GDM1 (cell line): ENCODE measurements at regions not wholly inside any gene's neighbourhood (a gene's known extent, or its start where the extent isn't known, plus 50 kb on each side); places are given as distances from the start of the nearest gene placed in this dataset.
"Not testable (repeated sequence)": the region's sequence is repeated elsewhere in the genome, so short reads cannot be mapped to it uniquely, and the experiment has no call there.

Source experiments
- DNase-seq: peaks from one replicate; lab custom pipeline; 2025; lab: John Stamatoyannopoulos, UW

DNA sequence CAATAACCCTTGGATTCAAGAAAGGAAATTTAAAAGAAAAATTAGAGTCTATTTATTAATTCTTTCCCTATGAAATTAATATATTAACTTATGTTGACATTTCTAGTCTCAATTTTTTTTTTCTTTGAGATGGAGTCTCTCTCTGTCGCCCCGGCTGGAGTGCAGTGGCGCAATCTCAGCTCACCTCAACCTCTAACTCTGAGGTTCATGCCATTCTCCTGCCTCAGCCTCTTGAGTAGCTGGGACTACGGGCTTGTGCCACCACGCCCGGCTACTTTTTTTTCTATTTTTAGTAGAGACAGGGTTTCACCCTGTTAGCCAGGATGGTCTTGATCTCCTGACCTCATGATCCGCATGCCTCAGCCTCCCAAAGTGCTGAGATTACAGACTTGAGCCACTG is 411.7 kb upstream of the GRAMD2B start:
- DNase-seq, result not testable (repeated sequence)

DNA sequence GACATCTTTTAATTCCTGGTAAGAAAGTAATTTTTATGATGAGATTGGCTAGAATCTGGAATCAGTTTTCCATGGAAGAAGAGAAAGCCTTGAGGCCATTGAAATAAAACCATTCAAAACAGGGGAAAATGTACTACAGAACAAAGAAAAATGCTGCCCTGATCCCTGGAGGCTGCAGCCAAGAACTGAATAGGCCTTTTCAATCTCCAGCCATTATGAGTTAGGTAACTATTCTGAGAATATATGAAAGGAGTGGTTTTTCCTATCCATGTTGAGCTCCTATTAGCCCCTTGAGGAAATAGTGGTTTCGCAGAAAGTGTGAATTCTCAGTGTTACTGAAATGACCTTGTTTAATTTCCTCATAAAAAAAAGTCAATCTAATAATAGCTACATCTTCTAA is 408.5 kb upstream of the GRAMD2B start:
- no peak for DNase-seq

DNA sequence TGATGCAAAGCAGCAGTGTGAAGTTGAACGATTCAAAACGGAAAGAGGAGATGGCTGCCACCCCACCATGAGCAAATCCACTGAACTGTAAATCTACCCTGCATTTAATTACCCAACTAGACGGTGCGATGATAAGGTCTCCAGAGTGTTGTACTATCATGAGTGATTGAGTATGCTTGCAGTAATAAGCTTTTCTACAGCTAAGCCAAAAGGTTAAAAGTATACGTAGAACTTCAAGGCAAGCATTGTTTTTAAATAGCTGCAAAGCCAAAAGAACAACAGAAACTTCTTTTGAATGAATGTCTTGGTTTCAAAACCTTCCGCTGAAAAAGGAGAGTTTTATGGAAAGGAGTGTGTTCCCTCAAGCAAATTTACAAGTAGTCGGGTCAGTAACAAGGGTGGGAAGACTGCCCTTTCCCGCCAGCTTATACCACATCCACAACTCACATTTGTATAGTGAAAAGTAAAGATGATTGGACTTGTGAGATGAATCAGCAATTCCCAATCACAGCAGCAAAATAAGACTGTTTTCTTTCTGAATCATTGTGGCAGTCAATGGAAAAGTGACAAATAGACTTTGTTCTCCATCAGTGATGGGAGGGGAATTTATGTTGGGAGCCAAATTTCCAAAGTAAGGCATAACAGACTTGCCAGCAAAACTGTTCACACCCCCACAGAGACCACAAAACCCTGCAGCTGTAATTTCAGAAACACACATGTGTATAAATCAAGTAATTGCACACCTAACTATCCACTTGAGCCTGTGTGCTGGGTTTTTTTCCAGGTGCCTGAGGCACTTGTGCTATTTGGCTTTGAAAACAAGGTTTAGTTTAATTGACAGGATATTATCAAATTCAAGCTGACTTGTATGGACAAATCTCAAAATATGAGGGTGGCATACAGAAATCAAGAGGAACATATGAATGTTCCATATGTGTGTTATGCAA is 407.7 kb upstream of the GRAMD2B start:
- no peak for DNase-seq

DNA sequence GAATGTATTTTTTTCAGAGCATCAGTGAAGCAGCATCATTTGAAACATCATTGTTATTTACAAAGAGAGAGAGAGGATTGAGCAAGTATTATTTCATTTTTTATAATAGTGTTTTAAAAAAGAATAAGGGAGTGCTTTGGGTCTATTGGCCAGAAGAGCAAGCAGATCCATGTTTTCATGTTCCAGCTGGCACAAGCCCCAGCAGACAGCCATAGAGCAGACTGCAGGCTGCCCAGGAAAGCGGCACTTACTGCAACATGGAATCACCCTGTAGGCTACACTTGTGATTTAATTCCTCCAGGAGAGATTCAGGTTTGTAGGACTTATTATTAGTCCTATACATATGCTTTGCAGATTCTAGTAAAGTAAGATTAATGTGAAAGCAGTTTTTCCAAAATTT is 407.0 kb upstream of the GRAMD2B start:
- DNase-seq, result no peak

DNA sequence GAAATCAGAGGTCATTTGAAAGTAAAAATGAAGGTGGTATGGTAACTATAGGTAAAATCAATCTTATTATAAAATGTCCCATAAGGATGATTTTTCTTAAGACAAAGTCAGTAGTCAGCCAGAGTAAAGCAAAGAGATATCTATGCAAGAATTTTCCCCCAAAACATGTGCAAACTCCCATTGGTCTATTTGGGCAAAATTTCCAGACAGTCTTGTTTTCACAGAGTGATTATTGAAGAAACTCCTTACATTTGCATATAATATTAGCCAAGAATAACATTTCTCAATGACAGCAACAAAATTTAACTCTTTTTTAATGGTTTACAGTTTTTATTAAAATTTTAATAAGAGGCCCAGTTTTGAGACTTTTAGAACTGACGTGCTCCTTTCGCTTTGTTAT is 406.1 kb upstream of the GRAMD2B start:
- no peak for DNase-seq

DNA sequence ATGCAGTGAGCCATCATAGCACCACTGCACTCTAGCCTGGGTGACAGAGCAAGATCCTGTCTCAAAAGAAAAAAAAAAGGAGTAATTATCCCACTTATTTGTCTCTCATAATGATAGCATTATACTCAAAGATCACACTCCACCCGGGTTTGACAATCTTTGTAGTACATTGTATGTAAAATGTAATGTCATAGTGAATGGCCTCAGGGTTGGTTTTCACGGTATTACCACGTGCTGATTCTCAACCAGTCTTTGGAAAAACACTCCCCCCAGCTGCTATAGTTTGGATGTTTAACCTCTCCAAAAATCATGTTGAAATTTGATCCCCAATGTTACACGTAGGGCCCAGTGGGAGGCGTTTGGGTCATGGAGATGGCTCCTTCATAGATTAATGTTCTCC is 402.4 kb upstream of the GRAMD2B start:
- DNase-seq, result no peak

DNA sequence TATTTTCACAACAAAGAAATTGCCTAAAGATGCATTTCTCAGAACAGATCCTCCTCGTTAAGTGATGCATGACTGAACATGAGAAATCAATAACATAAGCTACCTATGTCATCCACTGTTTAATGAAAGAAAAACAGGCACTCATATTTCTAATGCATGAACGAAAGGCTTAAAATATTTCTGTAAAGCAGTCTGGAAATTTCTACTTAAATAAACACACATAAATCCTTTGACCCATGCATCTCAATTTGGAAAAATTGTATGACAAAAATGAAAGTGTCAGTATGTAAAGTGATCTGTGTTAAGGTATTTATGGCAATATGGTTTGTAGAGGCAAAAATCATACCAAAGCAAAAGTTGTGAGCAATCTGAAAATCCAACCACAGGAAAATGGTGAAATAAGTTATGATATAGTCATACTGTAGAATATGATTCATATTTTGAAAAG is 399.2 kb upstream of the GRAMD2B start:
- no peak for DNase-seq

DNA sequence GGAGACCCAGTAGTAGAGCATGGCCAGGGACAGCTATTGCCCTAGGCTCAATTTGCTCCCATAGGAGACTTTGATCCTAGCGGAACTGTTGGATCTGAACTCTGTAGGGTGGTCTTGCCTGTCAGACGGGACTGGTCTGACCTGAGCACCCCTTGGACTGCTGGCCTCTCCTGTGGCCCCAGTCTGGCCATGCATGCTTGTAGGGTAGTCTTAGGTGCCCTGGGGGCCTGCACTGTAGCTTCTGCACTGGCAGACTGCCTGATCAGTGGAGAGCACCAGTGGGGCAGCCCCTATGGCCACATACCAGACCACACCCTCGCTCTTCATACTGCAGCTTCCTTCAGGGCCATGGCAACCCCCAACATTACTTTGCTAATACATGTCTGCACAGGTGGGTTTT is 396.1 kb upstream of the GRAMD2B start:
- DNase-seq, result no peak

DNA sequence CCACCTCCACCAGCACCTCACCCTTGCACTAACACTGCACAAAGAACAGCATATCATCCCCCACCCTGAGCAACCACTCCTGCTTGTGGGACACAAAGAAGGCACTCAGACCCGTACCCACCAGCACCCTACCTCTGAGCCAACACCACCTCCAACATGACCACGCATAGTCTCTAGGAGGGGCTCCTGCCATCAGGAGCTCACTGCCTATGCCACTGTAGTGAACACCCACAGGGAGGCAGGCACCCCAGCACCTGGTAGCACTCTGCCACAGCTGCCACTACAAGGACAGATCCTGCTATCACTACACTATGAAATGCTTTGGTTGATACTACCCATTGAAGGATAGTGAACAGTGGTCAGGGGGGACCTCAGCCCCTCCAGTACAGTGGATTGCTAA is 395.6 kb upstream of the GRAMD2B start:
- DNase-seq, result no peak

DNA sequence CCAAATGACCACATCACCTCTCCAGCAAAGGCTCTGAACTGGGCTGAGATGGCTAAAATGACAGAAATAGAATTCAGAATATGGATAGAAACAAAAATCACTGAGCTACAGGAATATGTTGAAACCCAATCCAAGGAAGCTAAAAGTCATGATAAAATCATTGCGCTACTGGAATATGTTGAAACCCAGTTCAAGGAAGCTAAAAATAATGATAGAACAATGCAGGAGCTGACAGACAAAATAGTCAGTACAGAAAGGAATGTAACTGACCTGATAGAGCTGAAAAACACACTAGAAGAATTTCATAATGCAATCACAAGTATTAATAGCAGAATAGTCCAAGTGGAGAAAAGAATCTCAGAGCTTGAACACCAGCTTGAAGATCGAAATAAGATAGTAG is 394.9 kb upstream of the GRAMD2B start:
- no peak for DNase-seq

DNA sequence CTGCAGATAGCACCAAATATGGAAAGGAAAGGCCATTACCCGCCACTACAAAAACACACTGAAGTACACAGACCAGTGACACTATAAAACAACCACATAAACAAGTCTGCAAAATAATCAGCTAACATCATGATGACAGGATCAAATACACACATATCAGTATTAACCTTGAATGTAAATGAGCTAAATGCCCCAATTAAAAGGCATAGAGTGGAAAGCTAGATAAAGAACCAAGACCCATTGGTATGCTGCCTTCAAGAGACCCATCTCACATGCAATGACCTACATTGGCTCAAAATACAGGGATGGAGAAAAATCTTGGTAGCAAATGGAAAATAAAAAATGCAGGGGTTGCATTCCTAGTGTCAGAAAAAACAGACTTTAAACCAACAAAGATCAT is 393.9 kb upstream of the GRAMD2B start:
- not testable (repeated sequence) for DNase-seq

DNA sequence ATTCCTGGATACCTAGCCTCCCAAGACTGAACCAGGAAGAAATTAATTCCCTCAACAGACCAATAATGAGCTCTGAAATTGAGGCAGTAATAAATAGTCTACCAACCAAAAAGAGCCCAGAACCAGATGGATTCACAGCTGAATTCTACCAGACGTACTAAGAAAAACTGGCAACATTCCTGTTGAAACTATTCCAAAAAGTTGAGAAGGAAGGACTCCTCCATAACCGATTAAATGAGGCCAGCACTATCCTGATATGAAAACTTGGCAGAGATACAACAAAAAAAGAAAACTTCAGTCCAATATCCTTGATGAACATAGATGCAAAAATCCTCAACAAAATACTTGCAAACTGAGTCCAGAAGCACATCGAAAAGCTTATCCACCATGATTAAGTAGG is 392.5 kb upstream of the GRAMD2B start:
- DNase-seq, result no peak

DNA sequence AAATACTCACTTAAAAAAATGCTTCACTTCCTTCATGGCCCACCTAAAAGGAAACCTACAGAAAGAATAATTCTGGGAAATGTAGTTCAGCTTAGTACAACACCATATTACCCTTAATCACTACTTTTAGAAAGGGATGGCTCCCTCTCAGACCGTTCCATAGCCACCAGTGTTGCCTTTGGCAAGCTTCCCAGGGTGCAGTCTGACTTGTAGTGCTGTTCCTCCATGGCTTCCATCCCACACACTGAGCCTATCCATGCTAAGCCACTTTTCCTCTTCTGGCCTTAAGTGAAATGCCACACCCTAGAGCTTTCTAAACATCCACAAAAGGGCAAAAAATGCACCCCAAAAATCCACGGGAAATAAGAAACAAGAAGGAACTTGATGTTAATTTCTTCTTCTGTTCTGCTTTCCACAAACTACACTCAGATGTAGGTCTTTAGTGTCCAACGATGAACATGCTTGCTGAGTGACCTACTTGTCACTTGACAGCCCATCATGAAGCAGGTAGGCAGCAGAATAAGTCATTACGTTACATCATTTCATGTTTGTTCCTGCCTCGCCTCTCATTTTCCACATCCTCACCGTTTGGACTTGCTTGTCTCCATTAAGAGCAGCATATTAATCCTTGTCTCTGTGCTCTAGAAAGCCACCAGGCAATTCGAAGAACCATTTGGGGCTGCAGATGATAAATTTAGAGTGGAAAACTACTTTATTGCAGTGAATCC is 391.1 kb upstream of the GRAMD2B start:
- no peak for DNase-seq

DNA sequence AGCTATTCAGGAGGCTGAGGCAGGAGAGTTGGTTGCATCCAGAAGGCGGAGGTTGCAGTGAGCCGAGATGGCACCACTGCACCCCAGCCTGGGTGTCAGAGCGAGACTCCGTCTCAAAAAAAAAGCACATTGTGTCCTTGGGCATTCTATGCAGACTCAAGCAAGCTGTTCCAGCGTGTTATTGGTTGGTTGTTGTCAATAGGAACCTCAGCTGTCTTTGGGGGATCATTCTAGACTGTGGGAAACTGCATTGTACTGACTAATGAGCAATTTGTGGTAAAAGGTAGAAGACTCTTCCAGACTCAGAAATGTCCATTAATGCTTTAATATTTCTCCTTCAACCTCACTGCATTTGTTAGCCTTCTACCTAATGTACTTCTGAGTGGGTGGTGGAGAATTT is 379.5 kb upstream of the GRAMD2B start:
- DNase-seq, result no peak

DNA sequence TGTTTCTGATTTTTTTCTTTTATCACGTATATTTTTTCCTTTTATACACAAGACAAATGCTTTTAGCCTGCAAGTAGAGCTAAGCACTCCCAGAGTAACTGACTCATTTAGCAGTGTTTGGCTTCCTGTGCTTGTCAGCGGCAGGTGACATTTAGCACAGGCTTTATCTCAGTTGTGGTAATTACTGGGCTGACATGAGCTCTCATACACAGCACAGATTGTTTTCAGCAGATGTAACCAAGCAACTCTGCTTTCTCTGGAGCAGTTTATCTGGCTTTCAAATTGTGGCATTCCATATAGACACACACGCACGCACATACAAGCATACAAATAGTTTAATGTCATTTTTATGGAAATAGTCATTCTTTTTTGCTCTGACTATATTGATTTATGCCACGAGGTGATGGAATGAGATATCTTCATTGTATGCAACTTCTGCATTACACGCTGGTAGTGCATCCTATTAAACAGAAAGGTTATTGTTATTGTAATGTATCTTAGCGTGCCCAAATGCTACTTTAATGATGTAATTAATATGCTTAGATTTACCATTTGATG is 379.0 kb upstream of the GRAMD2B start:
- no peak for DNase-seq

DNA sequence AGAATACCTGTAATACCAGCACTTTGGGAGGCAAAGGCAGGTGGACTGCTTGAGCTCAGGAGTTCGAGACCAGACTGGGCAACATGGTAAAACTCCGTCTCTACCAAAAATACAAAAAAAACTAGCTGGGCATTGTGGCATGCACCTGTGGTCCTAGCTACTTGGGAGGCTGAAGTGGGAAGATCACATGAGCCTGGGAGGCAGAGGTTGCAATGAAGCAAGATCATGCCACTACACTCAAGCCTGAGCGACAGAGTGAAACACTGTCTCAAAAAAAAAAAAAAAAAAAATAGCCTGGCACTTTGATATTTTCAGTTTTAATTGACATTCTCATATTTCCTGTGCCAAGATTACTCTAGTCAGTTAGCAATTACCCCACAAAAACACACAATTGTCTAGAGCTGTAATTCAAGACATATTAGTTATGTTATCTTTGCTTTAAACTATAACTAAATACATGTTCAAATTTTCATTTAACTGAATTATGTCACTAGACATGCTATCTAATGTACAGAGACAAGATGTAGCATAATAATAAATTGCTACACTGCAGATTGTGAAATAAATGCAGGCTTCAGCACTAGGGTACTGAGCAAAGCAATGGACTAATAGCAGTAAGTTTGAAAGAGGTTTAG is 378.2 kb upstream of the GRAMD2B start:
- no peak for DNase-seq

DNA sequence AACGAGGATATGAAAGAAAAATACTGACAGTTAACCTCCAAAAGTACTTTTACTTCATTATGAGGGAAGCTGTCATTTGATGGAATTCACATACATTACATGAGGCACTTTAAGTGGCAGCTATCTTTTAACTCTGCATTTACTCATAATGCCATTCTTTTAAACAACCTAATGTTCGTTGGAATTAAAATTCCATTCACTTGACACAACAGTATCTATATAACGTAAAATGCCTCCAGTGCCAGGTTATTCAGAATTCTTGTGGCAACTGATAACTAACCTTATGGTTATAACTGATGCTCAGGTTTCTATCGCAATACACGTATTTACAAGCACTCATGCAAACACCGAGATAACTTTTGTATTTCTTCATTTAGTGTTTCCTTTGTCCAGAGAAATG is 376.9 kb upstream of the GRAMD2B start:
- no peak for DNase-seq

DNA sequence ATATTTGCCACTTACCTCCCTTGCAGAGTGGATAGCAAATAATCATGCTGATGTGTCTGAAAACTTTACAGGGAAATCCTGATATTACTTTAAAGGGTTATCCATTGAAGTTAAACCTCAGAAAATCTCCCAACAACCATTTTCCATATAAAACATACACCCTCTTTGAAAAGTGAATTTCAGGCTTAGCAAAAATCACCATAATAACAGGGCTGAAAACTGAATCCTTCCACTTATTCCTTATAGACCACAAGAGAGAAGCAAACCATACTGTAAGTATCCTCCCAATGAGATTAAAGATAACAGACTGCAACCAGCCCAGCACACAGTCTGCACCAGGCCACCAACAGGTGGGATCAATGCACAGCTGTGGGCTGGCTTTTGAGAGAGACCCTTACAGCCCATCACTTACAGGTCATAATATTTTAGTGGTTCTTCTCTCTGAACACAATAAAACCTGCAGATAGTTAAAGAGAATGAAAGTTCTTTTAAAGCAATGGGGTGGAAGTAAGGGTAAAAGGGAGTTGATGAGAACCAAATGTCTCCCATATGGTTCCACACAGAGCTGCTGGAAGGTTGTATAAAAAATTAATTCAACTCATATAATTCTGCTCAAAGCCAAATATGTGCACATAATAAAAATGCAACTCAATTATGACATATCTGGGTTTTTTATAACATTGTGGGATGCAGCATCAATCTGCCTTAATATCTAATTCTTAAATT is 376.2 kb upstream of the GRAMD2B start:
- no peak for DNase-seq

DNA sequence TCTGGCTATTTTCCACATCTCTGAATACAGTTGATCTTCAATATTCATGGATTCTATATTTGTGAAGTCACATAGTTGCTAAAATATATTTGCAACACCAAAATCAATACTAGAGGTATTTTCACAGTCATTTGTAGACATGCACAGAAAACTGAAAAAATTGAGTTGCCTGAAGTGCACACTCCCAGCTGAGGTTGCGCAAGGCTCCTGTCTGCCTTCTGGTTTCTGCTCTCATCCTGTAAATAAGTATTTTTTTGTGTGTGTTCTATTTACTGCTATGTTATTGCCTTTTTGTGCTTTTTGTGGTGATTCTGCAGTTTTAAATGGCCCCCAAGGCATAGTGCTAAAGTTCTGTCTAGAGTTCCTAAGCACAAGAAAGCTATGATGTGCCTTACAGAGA is 371.1 kb upstream of the GRAMD2B start:
- no peak for DNase-seq

DNA sequence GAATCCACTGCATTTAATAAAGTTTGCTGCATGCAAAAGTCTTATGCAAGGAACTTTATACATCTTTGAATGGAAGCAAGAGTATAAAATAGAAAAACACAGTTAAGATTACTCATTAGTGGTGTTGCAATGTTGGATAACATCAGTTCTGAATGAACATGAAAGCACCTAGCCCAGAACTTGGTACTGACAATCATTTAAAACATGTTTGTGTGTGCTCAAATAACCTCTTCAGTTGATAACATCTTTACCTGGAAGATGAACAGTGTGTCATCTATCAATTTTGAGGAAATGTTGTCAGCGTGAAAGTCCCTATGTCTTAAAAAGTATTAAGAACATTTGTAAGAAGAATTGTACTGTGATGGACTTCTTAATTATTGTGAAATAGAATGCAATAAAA is 370.4 kb upstream of the GRAMD2B start:
- DNase-seq, result no peak

DNA sequence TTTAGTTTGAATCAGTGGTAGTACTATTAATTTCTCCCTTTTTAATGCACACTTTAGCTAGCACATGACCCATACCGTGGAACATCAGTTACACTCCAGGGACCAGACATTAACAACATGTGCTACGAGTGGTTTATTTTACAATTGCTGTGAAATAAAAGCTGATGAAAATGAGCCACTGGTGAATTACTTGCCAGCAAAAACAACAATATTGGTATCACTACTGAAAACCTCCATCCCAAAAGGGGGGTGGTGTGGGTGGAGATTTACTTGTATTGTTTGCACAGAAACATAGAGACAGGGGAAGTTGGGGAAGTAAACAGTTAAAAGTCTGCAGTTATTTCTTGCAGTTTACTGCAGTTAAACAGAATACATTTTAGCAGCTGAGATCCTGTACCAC is 369.6 kb upstream of the GRAMD2B start:
- no peak for DNase-seq
